ENCODE measurements at regions not wholly inside any gene's neighbourhood (a gene's known extent, or its start where the extent isn't known, plus 50 kb on each side); places are given as distances from the start of the nearest gene placed in this dataset.

GRCh38 chr1:201617157-201617556 lies 78.2 kb downstream of the NAV1 start:
- no peak overlapping the region for H3K4me3 Mint-ChIP-seq
- no peak overlapping the region for H3K4me3 ChIP-seq (ENCODE audit: control extremely low read depth in 1 of 5, extremely low read depth in 1 of 5, insufficient read depth in 1 of 5, low read depth in 2 of 5, low read length in 4 of 5)
- no peak overlapping the region for H3K9ac ChIP-seq (ENCODE audit: low read length)
- no peak overlapping the region for H3K27ac Mint-ChIP-seq
- H3K4me1 Mint-ChIP-seq, result no peaks in the 10 kb centered on the region
- no peak overlapping the region for H3K27ac ChIP-seq (ENCODE audit: low read length in 2 of 2)
- no peaks in the 10 kb centered on the region for H3K27me3 ChIP-seq (replicated peaks in 1 of 4; ENCODE audit: control extremely low read depth in 1 of 4, control insufficient read depth in 3 of 4, insufficient read depth in 4 of 4, low read length in 3 of 4)
- no peak for TF ChIP-seq EZH2 (IDR thresholded peaks at IDR 0.05; ENCODE audit: borderline replicate concordance, insufficient read depth, low read depth, low read length, poor library complexity, severe bottlenecking)
- TF ChIP-seq CTCF (IDR thresholded peaks at IDR 0.05), result no peak
- H4K20me1 ChIP-seq (ENCODE audit: control insufficient read depth, insufficient read depth, low read length, poor library complexity, severe bottlenecking), result no peaks in the 10 kb centered on the region
- ChIA-PET POLR2A (no interaction called here), CTCF (no interaction called here)
- no peaks in the 10 kb centered on the region for H3K79me2 ChIP-seq (ENCODE audit: control insufficient read depth, insufficient read depth, low read length)
- no peaks in the 10 kb centered on the region for H3K36me3 ChIP-seq (replicated peaks in 1 of 2; ENCODE audit: control extremely low read depth in 1 of 2, control insufficient read depth in 1 of 2, extremely low read depth in 1 of 2, insufficient read depth in 2 of 2, low read length in 1 of 2)
- intact Hi-C loops (cut with micrococcal nuclease), result no loop called here
- peaks cover 6% of the 10 kb centered on the region for H3K27me3 Mint-ChIP-seq
- ATAC-seq (ENCODE audit: low read depth) (no peak), DNase-seq (no peak)
- H3K4me2 ChIP-seq (replicated peaks; ENCODE audit: low read depth, low read length, poor library complexity, severe bottlenecking), result no peak overlapping the region
- H3K9me3 ChIP-seq (ENCODE audit: control extremely low read depth in 1 of 3, control insufficient read depth in 2 of 3, insufficient read depth in 1 of 3, low read length in 2 of 3), result no peaks in the 10 kb centered on the region
- 100% methylated on average over 2 of the region's 3 CpGs for WGBS (ENCODE audit: insufficient coverage)
- H3K4me1 ChIP-seq (ENCODE audit: control insufficient read depth in 2 of 2, insufficient read depth in 2 of 2, low read length in 2 of 2), result no peaks in the 10 kb centered on the region
- no peaks in the 10 kb centered on the region for H3K9me3 Mint-ChIP-seq (ENCODE audit: insufficient read depth)
- no peak overlapping the region for H2AFZ ChIP-seq (ENCODE audit: insufficient read depth, low read depth, low read length, poor library complexity, severe bottlenecking)

- Mint-ChIP-seq H3K9me3 (ENCODE audit: insufficient read depth) (no peaks in the 10 kb centered on the region), H3K27me3 (peaks cover 6% of the 10 kb centered on the region), H3K4me1 (no peaks in the 10 kb centered on the region), H3K4me3 (no peak overlapping the region), H3K27ac (no peak overlapping the region)
- Histone ChIP-seq H3K4me2 (replicated peaks; ENCODE audit: low read depth, low read length, poor library complexity, severe bottlenecking) (no peak overlapping the region), H2AFZ (ENCODE audit: insufficient read depth, low read depth, low read length, poor library complexity, severe bottlenecking) (no peak overlapping the region), H3K4me3 (ENCODE audit: control extremely low read depth in 1 of 5, extremely low read depth in 1 of 5, insufficient read depth in 1 of 5, low read depth in 2 of 5, low read length in 4 of 5) (no peak overlapping the region), H3K79me2 (ENCODE audit: control insufficient read depth, insufficient read depth, low read length) (no peaks in the 10 kb centered on the region), H3K27ac (ENCODE audit: low read length in 2 of 2) (no peak overlapping the region), H3K27me3 (replicated peaks in 1 of 4; ENCODE audit: control extremely low read depth in 1 of 4, control insufficient read depth in 3 of 4, insufficient read depth in 4 of 4, low read length in 3 of 4) (no peaks in the 10 kb centered on the region), H3K36me3 (replicated peaks in 1 of 2; ENCODE audit: control extremely low read depth in 1 of 2, control insufficient read depth in 1 of 2, extremely low read depth in 1 of 2, insufficient read depth in 2 of 2, low read length in 1 of 2) (no peaks in the 10 kb centered on the region), H3K9me3 (ENCODE audit: control extremely low read depth in 1 of 3, control insufficient read depth in 2 of 3, insufficient read depth in 1 of 3, low read length in 2 of 3) (no peaks in the 10 kb centered on the region), H3K9ac (ENCODE audit: low read length) (no peak overlapping the region), H3K4me1 (ENCODE audit: control insufficient read depth in 2 of 2, insufficient read depth in 2 of 2, low read length in 2 of 2) (no peaks in the 10 kb centered on the region), H4K20me1 (ENCODE audit: control insufficient read depth, insufficient read depth, low read length, poor library complexity, severe bottlenecking) (no peaks in the 10 kb centered on the region)
- TF ChIP-seq CTCF (IDR thresholded peaks at IDR 0.05) (no peak), EZH2 (IDR thresholded peaks at IDR 0.05; ENCODE audit: borderline replicate concordance, insufficient read depth, low read depth, low read length, poor library complexity, severe bottlenecking) (no peak)
- ChIA-PET POLR2A (no interaction called here), CTCF (no interaction called here)
- intact Hi-C loops (cut with micrococcal nuclease), result no loop called here
- ATAC-seq (ENCODE audit: low read depth) (no peak), DNase-seq (no peak)
- WGBS (ENCODE audit: insufficient coverage), result no CpG with 5 or more reads among the region's 3 CpGs
Measured at GRCh38 chr1:201618389-201618788, 79.5 kb downstream of the NAV1 start.

All from B cell (primary cell).